Nucleus accumbens (tissue), 56 donors: ENCODE measurements at regions not wholly inside any gene's neighbourhood (a gene's known extent, or its start where the extent isn't known, plus 50 kb on each side); places are given as distances from the start of the nearest gene placed in this dataset.

ENCODE experiments used
- DNase-seq, 56 donors: peaks; one replicate each; lab custom pipeline; 2025; lab: John Stamatoyannopoulos, UW

GRCh38 chr7:106423821-106424475 lies 139.2 kb upstream of the NAMPT start:
- DNase-seq = no peak

- DNase-seq = no peak
Observed at GRCh38 chr7:106423111-106423510, 138.3 kb upstream of the NAMPT start.

DNA sequence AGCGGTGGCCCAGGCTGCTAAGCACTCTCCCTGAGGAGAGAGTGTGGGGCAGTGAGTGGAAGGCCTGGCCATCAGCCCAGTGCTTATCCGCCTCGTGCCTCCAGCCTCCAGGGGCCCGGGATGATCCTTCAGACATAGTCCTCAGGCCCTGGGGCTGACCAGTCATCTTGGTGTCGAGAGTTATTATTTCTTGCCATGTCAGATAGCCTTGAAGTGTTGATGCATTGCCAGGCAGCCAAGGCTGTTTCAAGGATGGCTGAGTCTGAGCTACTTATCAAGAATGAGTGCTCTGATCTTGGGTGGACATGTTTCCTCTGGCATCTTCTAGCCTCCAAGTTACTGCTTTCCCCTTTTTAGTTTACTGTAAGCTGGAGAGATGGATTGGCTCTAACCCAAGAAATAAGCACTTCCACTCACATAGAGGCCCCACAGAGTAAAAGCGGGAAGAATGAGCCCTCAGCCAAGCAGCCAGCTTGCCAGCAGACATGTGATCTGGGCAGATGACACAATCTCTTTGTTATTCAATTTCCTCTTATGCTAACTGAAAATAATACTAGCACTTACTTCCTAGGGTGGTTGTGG lies 136.5 kb upstream of the NAMPT start:
- peak in 39 of 56 donors; percentile 2 to 73 (median 36) for DNase-seq

DNA sequence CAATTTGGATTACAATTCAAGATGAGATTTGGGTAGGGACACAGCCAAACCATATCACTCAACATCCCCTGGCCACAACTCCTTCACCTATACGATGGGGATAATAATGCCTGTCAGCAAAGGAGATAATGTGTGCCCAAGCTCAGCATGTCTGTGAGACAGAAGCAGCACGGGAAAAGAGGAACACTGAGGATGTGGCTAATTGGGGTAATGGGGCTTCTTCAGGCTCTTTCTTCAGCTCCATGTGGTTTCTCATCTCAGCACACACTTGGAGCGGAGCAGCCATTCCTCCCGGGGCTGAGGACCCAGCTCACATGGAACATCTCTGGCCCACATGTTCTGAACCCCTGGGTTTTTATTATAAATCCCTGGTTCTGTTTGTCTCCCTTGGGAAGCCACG lies 136.0 kb upstream of the NAMPT start:
- DNase-seq = no peak

GRCh38 chr7:106420210-106420609 lies 135.4 kb upstream of the NAMPT start:
- DNase-seq = no peak

- DNase-seq = no peak
Observed at GRCh38 chr7:106419455-106420182, 134.8 kb upstream of the NAMPT start.

- no peak for DNase-seq
Observed at GRCh38 chr7:106418526-106418925, 133.7 kb upstream of the NAMPT start.

- DNase-seq = no peak
Observed at GRCh38 chr7:106418094-106418493, 133.3 kb upstream of the NAMPT start.

DNA sequence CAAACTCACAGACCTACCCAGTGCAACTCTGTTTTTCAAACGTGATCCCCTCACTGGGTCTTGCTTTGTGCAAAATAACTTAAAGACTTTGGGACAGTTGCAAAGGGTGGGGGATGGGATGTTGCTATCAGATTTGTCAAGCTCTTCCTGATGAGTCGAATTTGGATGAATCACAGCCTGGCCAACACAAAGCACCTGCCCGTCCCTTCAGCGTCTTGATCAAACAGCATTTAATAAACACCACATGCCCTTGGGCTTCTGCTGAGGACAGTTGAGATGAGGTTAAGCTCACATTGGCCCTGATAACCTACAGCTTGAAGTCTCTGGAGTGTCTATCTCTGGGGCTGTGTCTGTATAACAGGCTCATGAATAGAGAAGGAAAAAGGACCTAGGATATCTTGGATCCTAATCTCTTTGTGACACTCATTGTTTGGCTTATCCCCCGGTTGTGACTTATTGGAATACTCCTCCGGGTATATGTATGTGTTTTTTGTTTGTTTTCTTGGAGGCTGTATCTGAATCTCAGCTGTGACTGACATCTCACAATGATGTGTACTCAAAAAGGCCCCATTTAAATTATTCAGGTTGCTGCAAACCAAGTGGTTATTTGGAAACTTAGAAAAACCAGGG lies 132.6 kb upstream of the NAMPT start:
- no peak for DNase-seq

DNA sequence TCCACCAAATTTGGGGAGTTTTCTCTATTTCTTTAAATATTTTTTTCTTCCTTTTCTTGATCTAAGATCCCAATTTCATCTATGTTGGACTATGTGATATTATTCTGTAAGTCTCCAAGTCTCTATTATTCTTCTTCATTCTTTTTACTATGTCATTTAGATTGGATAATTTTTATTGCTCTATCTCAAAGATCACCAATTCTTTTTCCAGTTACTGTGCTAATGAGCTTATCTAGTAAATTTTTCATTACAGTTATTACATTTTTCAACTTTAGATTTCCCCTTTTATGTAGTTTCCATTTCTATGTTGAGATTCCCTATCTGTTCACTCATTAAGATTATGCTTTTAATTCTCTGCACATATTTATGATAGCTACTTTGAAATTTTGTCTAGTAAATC lies 131.6 kb upstream of the NAMPT start:
- no peak for DNase-seq

- no peak for DNase-seq
Observed at GRCh38 chr7:106415433-106415832, 130.7 kb upstream of the NAMPT start.

- no peak for DNase-seq
Observed at GRCh38 chr7:106413446-106413845, 128.7 kb upstream of the NAMPT start.

- no peak for DNase-seq
Observed at GRCh38 chr7:106405697-106406141, 120.9 kb upstream of the NAMPT start.

DNA sequence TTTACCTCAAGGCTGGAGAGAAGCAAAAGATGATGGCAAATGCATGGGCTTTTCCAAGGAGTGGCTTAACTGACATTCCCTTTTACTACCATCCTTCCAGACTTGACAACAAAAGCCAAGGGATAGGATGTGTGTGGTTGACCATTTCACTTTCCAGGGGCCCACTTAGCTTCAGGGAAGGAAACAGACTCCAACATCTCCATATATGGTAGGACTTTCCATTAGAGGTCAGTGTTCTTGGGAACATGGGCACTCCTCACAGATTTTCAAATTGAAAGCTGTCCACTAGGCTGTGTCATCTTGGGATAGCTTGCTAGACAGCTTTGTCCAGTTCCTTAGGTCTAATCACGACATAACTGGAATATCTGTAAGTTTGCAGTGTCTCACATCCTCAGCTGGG lies 118.1 kb upstream of the NAMPT start:
- no peak for DNase-seq

- DNase-seq = no peak
Observed at GRCh38 chr7:106400923-106401322, 116.1 kb upstream of the NAMPT start.

DNA sequence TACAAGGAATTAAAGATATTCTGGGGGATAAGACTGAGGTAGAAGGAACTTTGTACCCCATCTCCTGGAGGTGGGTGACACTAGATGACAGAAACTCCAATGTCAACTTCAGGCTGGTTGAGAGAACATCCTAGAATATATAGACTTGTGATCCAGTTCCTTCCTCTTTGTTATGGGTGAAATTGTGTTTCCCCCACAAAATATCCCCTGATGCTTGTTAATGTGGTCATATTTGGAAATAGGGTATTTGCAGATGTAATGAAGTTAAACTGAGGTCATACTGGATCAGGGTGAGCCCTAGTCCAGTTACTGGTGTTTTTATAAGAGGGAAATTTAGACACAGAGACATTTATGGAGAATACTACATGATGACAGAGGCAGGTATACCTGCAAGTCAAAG lies 114.0 kb upstream of the NAMPT start:
- no peak for DNase-seq

DNA sequence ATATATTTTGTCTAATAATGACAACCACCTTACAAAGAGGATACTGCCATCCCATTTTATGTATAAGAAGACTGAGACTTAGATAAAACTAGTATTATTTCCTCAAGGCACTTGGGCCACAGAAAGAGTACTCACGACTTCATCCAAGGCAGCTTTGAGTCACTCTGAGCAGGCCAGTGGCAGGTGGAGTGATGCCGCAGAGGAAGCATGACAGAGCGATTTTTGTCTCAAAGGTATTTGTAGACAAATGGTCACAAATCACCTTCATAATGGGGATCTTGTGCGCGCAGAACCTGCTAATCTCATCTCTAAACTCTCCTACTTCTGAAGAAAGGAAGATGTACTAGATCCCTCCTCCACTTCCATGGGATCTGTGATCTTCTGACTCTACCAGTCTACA lies 113.2 kb upstream of the NAMPT start:
- DNase-seq = no peak

GRCh38 chr7:106394526-106394925 lies 109.7 kb upstream of the NAMPT start:
- DNase-seq = no peak

GRCh38 chr7:106393564-106394251 lies 108.9 kb upstream of the NAMPT start:
- no peak for DNase-seq

DNA sequence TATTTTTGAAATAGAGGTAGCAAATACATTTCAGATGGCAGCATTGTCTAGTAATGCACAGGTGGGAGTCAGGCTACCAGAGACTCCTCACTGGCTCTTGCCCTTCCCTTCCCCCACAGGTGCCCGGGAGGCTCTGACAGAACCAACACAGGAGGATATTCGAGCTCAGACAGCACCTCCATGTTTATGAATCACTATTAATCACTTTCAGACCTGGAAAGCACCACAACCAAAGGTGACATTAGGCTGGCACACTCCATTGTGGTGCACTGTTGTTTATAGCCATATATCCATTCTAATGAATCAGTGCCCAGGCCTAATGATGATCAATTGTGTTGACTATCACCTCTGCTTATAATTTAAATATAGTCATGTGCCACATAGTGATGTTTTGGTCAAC lies 107.8 kb upstream of the NAMPT start:
- DNase-seq = no peak

DNA sequence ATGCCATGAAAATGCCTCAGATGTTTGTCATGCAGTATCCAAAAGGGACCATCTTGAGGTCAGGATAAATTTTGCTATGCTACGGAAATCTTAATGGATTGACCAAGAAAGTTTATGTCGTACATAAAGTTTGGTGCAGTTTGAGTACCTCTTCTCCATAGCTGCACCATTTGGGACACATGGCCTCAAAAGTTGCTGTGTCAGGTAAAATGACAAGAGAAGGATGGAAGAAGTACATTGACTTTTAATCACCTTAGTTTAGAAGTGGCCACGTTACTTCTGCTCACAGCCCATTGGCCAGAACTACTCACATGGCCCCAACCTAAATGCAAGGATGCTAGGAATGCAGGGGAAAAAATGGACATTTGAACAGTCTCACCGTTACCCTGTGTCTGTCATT lies 107.4 kb upstream of the NAMPT start:
- DNase-seq = no peak
